ENCODE measurements at regions not wholly inside any gene's neighbourhood (a gene's known extent, or its start where the extent isn't known, plus 50 kb on each side); places are given as distances from the start of the nearest gene placed in this dataset.
"Not testable (repeated sequence)": the region's sequence is repeated elsewhere in the genome, so short reads cannot be mapped to it uniquely, and the experiment has no call there.

- TF ChIP-seq, protein P1, sequence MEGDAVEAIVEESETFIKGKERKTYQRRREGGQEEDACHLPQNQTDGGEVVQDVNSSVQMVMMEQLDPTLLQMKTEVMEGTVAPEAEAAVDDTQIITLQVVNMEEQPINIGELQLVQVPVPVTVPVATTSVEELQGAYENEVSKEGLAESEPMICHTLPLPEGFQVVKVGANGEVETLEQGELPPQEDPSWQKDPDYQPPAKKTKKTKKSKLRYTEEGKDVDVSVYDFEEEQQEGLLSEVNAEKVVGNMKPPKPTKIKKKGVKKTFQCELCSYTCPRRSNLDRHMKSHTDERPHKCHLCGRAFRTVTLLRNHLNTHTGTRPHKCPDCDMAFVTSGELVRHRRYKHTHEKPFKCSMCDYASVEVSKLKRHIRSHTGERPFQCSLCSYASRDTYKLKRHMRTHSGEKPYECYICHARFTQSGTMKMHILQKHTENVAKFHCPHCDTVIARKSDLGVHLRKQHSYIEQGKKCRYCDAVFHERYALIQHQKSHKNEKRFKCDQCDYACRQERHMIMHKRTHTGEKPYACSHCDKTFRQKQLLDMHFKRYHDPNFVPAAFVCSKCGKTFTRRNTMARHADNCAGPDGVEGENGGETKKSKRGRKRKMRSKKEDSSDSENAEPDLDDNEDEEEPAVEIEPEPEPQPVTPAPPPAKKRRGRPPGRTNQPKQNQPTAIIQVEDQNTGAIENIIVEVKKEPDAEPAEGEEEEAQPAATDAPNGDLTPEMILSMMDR (IDR thresholded peaks at IDR 0.05), result not testable (repeated sequence)
- TF ChIP-seq POLR2AphosphoS5 (IDR thresholded peaks at IDR 0.05), result not testable (repeated sequence)
These were observed 129.3 kb upstream of the LRRC61 start for GRCh38 chr7:150193866-150194265.

Measured in breast epithelium (tissue), 3 donors.